Kasumi-1 (cell line): ENCODE measurements at regions not wholly inside any gene's neighbourhood (a gene's known extent, or its start where the extent isn't known, plus 50 kb on each side); places are given as distances from the start of the nearest gene placed in this dataset.
"Not testable (repeated sequence)": the region's sequence is repeated elsewhere in the genome, so short reads cannot be mapped to it uniquely, and the experiment has no call there.

Source experiments
- DNase-seq, 2 experiments: peaks; one replicate each; lab custom pipeline; 2025; lab: John Stamatoyannopoulos, UW

DNA sequence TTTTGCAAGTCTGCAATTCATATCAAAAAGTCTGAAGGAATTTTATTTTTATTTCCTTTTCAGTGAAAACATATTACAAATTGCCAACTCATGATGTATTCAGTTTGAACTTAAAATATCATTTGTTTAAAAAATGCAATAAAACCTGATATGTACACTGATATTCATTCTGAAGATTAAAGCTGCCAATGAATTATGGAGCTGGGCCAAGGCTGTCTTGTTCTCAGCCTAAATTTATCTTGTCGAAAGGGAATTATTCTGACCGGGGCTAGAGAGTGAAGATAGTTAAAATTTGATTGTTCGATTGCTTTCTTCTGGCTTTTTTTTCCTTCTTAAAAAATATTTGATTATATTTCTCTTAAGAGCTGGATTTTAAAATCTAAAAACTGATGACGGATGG is 54.0 kb upstream of the RBFOX1 start:
- no peak for DNase-seq

DNA sequence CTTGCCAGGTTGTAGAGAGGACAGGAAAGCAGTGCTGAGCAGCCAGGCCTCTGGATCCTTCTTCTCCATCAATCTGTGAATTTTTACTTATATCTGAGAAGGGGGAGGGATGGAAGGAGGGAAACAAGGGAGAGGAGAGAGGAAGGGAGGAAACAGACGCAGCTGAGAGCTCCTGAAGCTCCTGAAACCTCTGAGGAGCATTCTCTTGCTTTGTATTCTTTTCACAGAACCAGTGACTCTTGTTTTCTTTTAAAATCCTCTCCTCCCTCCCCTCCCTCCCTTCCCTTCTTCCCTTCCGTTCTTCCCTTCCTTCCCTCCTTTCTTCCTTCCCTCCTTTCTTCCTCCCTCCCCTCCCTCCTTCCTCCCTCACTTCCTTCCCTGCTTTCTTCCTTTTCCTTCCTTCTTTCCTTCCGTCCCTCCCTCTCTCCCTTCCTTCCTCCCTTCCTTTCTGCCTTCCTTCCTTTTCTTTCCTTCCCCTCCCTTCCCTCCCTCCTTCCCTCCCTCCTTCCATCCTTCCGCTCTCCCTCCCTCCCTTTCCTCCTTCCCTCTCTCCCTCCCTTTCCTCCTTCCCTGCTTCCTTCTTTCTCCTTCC is 60.0 kb upstream of the RBFOX1 start:
- no peak for DNase-seq

DNA sequence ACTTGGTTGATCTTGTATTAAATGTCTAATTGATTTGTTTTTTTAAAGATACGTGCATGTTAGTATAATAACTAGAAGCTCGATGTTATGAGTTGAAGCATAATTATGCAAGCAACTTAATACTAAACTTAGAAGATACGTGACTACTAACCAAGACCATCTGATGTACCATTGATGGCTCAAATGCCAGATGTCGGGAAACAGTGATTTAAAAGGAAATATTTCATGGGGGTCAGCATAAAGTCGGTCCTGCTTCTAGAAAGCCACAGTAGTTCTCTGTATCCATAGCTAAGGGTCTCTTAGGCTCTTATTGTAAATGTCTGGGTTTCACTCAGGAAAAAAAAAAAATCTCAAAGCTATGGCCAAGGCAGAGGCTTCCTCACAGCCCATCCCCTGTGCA is 61.2 kb upstream of the RBFOX1 start:
- no peak for DNase-seq

DNA sequence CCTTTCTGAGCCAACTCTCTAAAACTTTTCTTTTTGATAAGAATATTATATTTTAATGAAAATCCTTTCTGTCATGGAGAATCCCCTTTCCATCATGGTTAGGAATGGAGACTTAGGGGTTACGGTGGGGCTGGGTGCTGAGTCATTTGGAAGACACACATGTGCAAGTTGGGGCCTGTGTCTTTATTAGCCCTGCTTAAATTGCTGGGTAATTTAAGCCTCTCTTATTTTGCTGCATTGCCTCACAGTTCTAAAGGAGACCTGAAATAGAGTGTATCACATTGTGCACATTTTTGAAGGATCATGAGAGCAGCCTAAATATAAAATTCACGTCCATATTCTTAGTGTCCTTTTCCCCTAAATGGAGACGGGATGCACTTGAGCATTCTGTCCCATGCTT is 61.8 kb upstream of the RBFOX1 start:
- no peak for DNase-seq

DNA sequence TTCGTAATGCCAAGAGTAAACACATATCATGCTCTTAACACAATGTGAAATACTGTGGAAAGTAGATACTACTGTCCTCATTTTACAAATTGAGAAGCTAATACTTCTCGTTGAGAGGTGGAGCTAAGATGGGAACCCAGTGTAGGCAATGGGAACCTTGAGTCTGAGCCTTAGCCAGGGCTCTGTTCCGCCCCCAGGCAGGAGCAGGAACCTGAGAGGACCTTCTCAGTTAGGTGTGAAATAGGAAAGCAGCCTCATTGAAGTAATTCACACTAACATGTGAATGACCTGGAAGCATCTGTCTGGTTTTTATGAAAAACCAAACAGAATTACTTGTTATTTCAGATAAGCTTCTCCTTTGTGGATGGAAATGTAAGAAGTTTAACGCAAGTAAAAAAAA is 62.6 kb upstream of the RBFOX1 start:
- no peak for DNase-seq

DNA sequence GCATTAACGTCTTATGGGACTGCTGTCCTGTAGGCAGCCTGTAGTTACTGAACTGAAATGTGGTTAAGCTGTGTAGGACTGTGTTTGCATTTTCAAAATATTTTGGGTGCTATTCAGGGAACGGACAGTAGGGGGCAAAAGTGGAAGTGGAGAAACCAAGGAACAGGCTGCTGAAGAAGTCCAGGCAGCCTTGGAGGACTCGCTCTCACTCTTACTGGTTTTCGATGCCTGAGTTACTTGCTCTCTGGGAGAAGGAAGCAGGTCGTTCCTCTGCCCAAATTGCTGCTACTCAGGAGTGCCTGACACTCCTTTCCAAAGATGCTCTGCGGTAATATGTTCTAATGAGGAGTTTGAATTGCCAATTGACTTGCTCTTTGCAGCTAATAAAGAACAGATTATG is 64.5 kb upstream of the RBFOX1 start:
- DNase-seq, result peak; percentile 4 to 6

DNA sequence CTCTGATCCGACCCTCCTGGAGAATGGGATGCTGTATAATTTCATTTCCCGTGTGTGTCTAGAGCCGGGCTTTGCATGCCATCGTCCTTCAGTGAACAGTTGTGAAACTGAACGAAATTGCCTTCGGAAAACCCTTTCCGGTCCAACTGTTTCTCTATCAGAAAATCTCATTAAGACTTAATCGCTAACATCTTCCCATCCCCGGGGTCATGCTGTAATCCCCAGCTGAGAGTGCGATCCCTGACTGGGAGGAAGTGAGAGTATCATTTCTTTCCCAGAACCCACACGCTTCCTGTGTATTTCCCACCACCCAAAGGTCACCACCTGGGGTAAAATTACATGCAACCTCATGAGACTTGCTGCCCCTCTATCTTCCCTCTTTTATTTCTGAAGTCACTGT is 75.6 kb upstream of the RBFOX1 start:
- no peak for DNase-seq

DNA sequence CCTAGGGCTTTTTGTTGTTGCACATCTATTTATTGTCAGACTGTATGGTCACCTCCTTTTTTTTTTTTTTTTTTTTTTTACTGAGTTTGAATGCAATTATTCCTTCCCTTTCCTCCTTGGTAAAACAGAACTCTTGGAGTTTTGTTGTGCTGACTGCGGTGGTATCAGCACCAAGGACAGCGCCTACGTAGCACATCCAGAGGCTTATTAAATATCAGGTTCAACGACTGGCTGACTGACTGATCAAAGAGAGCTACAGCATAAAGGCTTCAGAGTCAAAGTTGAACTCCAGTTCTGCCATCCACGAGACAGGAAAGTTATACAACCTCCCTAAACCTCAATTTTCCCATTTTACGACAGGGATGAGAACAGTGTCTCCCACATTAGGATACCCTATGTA is 86.1 kb upstream of the RBFOX1 start:
- DNase-seq, result no peak

DNA sequence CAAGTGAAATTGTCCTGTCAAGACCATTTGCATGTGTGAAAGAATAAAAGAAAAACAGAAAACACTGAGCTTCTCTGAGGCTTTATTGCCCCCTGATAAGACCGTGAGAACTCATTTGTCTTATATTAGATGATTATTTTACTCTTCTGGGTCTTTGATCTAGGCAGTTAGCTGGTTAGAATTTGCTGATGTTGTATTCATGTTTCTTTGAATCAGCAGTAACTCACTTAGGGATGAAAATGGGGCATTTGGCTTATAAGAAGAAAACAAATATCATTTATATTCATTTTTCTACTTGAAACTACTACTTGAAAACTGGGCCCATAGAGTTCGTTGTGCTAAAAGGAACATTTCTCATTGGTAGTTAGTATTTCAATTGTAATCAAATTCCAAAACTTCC is 93.1 kb upstream of the RBFOX1 start:
- no peak for DNase-seq

DNA sequence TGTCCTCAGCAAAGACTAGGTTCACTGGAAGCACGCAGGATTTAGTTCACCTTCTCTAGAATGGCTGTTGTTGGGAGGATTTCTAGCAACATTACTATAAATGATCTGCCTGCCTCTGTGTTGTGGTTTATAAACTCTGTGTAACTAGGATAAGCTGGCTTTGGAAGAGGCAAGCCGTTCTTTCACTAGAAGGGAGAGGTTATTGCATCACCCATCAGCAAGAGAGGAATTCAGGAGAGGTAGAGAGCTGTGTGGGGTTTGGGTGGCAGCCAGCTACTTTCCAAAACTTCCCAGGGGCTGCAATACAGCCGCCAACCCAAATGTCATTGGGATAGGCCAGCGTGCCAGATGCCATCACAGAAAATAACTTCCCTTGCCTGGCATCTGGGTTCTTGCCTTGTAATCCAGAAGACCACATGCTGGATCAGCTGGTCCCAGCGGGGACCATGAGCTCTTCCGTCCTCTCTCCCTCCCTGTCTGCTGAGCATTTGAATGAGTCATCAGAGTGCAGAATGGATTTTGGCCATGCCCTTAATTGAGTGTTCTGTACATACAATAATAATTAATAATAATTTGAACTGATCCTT is 95.7 kb upstream of the RBFOX1 start:
- no peak for DNase-seq

DNA sequence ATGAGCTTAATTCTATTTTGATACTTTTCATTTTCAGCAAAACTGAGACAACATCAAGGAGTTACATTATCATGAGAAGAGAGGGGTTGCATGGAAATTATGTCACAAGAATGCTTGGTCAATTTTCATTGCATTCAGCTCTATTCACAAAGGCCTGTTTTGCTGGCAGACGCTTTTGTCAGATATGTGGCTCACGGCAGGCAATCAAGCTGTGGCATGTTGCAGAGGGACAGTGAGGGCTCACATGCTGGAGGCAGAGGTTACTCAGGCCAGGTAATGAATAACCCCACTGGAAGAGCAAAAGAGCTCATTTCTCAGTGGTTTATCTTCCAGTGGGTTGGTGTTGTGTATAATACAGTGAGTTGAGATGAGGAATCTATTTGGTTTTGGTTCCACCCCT is 98.7 kb upstream of the RBFOX1 start:
- no peak for DNase-seq

DNA sequence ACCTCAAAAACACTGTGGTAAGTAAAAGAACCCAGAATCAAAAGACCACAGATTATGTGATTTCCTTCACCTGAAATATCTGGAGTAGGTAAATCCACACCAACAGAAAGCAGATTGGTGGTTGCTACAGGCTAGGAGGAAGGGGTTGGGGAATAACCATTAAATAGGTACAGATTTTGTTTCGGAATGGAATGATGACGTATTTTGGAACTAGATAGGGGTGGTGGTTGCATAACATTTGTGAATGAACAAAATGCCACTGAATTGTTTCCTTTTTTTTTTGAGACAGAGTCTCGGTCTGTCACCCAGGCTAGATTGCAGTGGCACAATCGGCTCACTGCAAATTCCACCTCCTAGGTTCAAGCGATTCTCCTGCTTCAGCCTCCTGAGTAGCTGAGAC is 100.9 kb upstream of the RBFOX1 start:
- no peak for DNase-seq

DNA sequence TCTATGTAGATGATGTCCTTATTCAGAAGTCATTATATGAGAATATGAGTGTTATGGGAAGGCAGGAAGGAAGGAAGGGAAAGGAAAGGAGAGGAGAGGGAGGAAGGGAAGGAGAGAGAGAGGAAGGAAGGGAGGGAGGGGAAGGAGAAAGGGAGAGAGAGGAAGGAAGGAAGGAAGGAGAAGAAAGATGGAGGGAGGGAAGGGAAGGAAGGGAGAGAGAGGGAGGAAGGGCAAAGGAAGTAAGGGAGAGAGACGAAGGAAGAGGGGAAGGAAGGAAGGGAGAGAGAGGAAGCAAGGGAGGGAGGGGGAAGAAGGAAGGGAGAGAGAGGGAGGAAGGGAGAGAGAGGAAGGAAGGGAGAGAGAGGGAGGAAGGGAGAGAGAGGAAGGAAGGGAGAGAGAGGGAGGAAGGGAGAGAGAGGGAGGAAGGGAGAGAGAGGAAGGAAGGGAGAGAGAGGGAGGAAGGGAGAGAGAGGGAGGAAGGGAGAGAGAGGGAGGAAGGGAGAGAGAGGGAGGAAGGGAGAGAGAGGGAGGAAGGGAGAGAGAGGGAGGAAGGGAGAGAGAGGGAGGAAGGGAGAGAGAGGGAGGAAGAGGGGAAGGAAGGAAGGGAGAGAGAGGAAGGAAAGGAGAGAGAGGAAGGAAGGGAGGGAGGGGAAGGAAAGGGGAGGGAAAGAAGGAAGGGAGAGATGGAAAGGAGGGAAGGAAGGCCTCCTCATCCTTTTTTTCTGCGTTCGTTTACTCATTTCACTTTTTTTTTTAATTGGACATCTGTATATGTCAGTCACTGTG is 103.0 kb upstream of the RBFOX1 start:
- DNase-seq, result not testable (repeated sequence)

DNA sequence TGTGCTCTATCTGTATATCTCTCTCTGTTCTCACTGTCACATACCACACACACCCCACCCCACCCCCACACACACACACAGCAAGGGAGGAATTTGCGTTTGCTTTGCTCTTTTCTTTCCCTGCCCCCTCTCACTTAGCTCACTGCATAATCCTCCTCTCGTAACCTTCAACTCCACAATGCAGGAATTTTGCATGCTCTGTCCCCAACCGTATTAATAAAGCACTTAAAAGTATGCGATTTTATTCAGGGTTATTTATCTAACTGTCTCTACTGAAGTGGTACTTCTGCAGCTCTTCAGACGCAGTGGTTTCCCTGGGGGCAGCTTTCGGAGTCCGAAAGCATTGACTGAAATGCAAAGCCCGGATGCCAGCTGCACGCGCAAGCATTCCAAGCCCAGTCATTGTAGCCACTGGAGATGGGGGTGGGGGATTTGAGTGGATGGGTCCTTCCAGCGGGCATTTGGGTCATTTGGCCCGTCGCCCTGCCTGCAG is 105.4 kb upstream of the RBFOX1 start:
- DNase-seq, result no peak

DNA sequence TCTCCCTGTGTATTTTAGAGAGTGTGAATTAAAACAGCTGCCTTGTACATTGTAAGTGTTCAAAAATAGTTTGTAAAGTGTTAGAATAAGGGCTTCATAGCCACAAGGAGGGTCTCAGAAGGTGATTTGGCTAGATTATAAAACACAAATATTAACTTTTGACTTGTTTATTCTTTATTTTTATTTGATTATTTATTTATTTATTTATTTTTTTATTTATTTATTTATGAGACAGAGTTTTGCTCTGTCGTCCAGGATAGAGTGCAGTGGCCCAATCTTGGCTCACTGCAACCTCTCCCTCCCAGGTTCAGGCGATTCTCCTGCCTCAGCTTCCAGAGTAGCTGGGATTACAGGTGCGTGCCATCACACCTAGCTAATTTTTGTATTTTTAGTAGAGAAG is 111.5 kb upstream of the RBFOX1 start:
- no peak for DNase-seq

DNA sequence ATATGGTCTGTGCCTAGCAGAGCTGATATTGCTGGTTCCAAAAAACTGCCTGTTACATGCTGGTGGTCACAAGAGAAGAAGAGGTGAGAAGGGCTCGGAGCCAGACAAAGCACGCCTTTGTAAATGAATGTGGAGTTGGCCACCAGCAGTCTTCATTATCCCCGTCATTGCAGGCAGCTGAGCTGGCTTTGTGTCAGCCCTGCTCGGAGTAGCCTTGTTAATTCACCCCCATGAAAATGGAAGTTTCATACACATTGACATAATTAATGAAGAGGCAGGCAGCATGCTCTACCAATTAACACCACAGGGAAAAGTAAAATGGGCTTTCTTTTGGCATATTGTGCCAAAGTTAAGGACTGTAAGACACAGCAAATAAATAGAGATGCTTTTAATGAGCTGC is 113.7 kb upstream of the RBFOX1 start:
- no peak for DNase-seq

DNA sequence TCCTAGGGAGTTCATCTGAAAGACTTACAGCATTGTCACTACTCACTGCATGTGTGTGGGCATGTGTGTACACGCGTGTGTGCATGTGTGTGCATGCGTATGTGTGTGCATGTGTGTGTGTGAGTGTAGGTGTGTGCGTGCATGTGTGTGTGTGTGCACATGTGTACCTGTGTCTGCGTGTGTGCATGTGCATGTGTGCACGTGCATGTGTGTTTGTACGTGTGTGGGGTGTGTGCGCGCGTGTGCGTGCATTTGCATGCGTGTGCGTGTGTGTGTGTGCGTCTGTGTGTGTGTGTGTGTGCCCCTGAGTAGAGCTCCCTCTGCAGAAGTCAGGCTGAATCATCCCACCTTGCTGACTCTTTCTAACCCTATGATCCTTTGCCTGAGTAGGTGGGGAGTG is 114.8 kb upstream of the RBFOX1 start:
- no peak for DNase-seq

DNA sequence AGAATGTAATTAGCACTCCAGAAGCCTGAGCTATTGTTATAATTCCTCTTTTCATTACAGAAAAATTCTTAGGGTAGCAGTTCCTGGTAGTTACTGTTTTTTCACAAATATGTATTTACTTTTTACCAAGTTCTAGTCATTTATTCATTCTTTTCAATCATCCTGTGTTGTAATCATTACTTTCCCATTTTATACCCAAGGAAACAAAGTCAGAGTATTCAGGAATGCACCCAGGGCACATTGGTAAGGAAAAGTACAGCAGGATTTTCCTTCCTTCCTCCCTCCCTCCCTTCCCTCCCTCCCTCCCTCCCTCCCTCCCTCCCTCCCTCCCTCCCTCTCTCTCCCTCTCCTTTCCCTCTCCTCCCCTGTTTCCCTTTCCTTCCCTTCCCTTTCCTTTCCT is 115.9 kb upstream of the RBFOX1 start:
- no peak for DNase-seq

DNA sequence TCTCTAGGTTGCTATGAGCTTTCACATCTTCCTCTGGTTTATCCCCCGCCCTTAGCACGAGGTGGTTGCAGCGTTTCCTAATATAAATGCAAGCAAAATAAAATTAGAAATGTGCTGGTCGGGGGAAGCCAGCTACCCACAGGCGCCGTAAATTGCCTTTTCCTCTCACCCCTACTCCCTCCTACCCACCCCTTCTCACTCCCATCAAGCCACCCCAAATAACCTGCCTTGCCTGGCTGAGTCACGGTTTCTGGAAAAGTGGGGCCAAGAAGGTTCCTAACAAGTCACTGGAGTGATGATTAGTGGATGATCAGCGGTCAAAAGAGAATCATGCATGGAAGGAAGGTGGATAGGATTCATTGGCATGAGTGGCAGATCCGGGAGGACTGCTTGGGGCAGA is 120.9 kb upstream of the RBFOX1 start:
- DNase-seq, result no peak

DNA sequence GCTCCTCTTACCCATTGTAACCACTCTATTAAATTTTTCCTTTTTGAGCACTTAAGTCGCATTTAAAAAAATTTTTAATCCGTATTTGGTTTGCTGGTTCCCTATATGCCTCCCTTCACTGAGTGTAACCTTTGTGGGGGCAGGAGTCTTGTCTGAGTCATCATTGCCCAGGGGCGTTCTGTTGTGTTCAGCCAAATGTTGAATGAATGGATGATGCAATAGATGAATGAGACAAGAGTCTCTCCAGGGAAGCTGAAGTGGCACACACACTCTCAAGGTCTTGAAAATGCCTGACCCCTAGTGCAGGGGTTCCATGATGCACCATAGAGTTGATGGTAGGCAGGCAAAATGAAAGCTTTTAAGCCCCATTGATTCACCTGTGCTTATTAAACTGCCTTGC is 123.0 kb upstream of the RBFOX1 start:
- DNase-seq, result no peak

DNA sequence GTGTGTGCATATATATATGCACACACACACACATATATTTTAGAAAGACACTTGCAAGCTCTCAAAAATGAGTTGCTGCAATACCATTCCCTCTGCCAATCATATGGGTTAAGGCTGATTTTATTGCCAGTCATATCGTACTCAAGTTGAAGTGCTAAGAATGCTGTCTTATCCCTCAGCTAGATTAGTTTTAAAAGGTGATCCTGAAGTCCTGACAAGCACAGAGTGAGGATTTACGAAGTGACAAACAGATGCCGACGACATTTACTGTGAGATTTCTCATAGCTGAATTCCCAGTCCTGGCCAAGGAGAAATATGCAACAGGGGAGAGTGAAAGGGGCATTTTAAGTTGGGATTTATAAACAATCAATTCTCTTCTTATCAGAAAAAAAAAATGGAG is 126.2 kb upstream of the RBFOX1 start:
- no peak for DNase-seq

DNA sequence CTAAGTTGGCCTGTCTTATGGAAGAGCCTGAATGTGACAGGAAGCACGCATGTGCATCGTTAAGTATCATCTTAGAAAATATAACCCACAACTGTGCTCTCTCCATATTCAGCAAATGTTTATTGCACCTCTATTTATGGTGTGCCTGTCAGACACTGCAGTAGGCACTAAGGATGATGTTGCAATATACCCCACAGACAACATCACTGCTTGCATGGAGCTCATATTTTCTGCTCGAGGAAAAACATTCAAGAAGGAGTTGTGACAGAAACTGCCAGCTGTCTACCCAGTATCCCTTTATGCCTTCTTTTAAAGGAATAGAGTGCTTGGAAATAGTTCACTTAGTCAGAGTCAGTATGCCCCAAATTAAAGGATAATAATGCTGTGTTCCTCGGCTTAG is 132.3 kb upstream of the RBFOX1 start:
- DNase-seq, result no peak

DNA sequence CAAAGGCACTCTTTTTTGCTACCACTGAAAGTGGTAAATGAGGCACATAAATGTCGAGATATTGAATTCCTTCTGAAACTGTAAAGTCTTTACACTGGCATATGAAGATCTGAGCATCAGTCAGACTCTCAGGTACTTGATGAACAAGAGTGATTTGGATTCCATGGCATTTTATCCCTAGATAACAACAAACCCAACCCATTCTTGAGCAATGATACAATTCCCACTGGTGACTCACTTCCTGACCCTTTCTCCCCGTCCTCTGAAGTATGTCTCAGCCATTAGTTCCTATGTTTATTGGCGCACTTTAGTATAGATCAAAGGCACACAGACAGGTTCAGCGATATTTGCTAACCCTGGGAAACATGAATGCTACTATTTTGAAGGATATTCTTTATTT is 147.0 kb upstream of the RBFOX1 start:
- no peak for DNase-seq

DNA sequence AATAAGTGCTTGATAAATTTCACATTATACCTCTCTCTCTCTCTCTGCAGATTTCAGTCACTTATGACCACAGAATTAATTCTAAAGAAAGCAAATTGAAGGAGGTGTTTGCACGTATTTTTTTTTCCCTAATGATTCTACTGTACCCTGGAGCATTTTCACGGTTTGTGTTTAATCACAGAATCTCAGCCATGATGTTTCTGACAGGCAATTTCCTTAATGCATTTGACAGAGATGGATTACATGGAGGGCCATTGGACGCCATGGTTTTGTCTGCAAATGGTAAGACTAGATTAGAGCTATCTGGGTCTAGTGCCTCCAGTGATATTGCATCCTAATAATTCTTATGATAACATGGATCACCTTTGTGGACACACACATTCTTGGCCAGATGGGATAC is 147.5 kb upstream of the RBFOX1 start:
- no peak for DNase-seq
